HG02840 (cell line): ENCODE measurements at regions not wholly inside any gene's neighbourhood (a gene's known extent, or its start where the extent isn't known, plus 50 kb on each side); places are given as distances from the start of the nearest gene placed in this dataset.
"Not testable (repeated sequence)": the region's sequence is repeated elsewhere in the genome, so short reads cannot be mapped to it uniquely, and the experiment has no call there.

ENCODE experiments used
- ATAC-seq: cut with Tn5 transposase; IDR thresholded peaks from one replicate; pipeline ENCODE4 v1.9.1; 2021; ENCODE audit warnings: mild to moderate bottlenecking, moderate library complexity, moderate number of reproducible peaks; ENCODE audit not compliant: unreplicated experiment, low FRiP score

- ATAC-seq = no peak
These were observed 107.8 kb upstream of the NAMPT start for GRCh38 chr7:106392590-106392989.

GRCh38 chr7:106392144-106392543 is 107.4 kb upstream of the NAMPT start:
- no peak for ATAC-seq

- ATAC-seq = no peak
These were observed 102.2 kb upstream of the NAMPT start for GRCh38 chr7:106386958-106387357.

GRCh38 chr7:106384373-106384772 is 99.6 kb upstream of the NAMPT start:
- ATAC-seq = no peak

GRCh38 chr7:106382929-106383328 is 98.1 kb upstream of the NAMPT start:
- ATAC-seq = no peak

- ATAC-seq = no peak
These were observed 97.3 kb upstream of the NAMPT start for GRCh38 chr7:106382129-106382528.

GRCh38 chr7:106381252-106381651 is 96.5 kb upstream of the NAMPT start:
- ATAC-seq = no peak

- ATAC-seq = no peak
These were observed 93.1 kb upstream of the NAMPT start for GRCh38 chr7:106377847-106378361.

GRCh38 chr7:106376026-106376799 is 91.4 kb upstream of the NAMPT start:
- no peak for ATAC-seq

GRCh38 chr7:106375499-106375898 is 90.7 kb upstream of the NAMPT start:
- no peak for ATAC-seq

- no peak for ATAC-seq
These were observed 89.7 kb upstream of the NAMPT start for GRCh38 chr7:106374437-106374836.

- ATAC-seq = no peak
These were observed 88.0 kb upstream of the NAMPT start for GRCh38 chr7:106372595-106373318.

GRCh38 chr7:106372126-106372525 is 87.3 kb upstream of the NAMPT start:
- ATAC-seq = no peak

- ATAC-seq = no peak
These were observed 86.8 kb upstream of the NAMPT start for GRCh38 chr7:106371629-106372028.

GRCh38 chr7:106370542-106370941 is 85.8 kb upstream of the NAMPT start:
- ATAC-seq = no peak

- no peak for ATAC-seq
These were observed 85.0 kb upstream of the NAMPT start for GRCh38 chr7:106369816-106370215.

- no peak for ATAC-seq
These were observed 84.6 kb upstream of the NAMPT start for GRCh38 chr7:106369352-106369751.

- ATAC-seq = no peak
These were observed 82.9 kb upstream of the NAMPT start for GRCh38 chr7:106367664-106368063.

GRCh38 chr7:106367018-106367420 is 82.2 kb upstream of the NAMPT start:
- no peak for ATAC-seq

- ATAC-seq = no peak
These were observed 80.6 kb upstream of the NAMPT start for GRCh38 chr7:106365252-106366005.

- not testable (repeated sequence) for ATAC-seq
These were observed 77.7 kb upstream of the NAMPT start for GRCh38 chr7:106362507-106362906.
